Endothelial cell of umbilical vein (primary cell): ENCODE measurements at regions not wholly inside any gene's neighbourhood (a gene's known extent, or its start where the extent isn't known, plus 50 kb on each side); places are given as distances from the start of the nearest gene placed in this dataset.

Experiments used
- CTCF ChIP-seq, 2 donors: IDR thresholded peaks; 1 replicate in 1 of 2; 2 replicates in 1 of 2; pipeline ENCODE4 v1.5.1; 2011; ENCODE audit warnings: low read length in 2 of 2, mild to moderate bottlenecking in 2 of 2, moderate library complexity in 2 of 2, control low read depth in 1 of 2, inconsistent platforms in 1 of 2, low read depth in 1 of 2; ENCODE audit not compliant: insufficient read depth in 1 of 2; ENCODE audit errors: extremely low read depth in 1 of 2
- EZH2 ChIP-seq: IDR thresholded peaks from 2 replicates; pipeline ENCODE4 v1.6.1; 2012; ENCODE audit warnings: borderline replicate concordance, low read depth, mild to moderate bottlenecking, moderate library complexity, low read length, inconsistent platforms; ENCODE audit not compliant: severe bottlenecking
- FOS ChIP-seq: IDR thresholded peaks from 2 replicates; pipeline ENCODE4 v1.6.1; 2011; ENCODE audit warnings: mild to moderate bottlenecking, low read length, moderate library complexity, borderline replicate concordance; ENCODE audit not compliant: insufficient read depth
- JUN ChIP-seq: IDR thresholded peaks from 2 replicates; pipeline ENCODE4 v1.6.1; 2011; ENCODE audit warnings: borderline replicate concordance, low read depth; ENCODE audit not compliant: insufficient read length, insufficient read depth
- MAX ChIP-seq: IDR thresholded peaks from 2 replicates; pipeline ENCODE4 v1.6.1; 2011; ENCODE audit not compliant: insufficient read depth, insufficient read length
- MYC ChIP-seq: IDR thresholded peaks from one replicate; pipeline ENCODE4 v1.6.1; 2011; ENCODE audit warnings: mild to moderate bottlenecking, low read depth, low read length
- POLR2A ChIP-seq: IDR thresholded peaks from 2 replicates; pipeline ENCODE4 v1.6.1; 2012; ENCODE audit warnings: low read depth, mild to moderate bottlenecking, control low read depth, low read length
- POLR2AphosphoS5 ChIP-seq: IDR thresholded peaks from 2 replicates; pipeline ENCODE4 v1.6.1; 2012; ENCODE audit warnings: low read depth, mild to moderate bottlenecking, control low read depth, low read length, moderate library complexity; ENCODE audit not compliant: insufficient read depth

GRCh38 chr13:102947745-102948405, 102.0 kb downstream of the ERCC5 start:
- no peak for TF ChIP-seq POLR2A
- TF ChIP-seq POLR2AphosphoS5 = no peak
- no peak for TF ChIP-seq CTCF (IDR thresholded peaks at IDR 0.05; ENCODE audit: extremely low read depth in 1 of 2, insufficient read depth in 1 of 2, low read depth in 1 of 2, low read length in 2 of 2)
- no peak for TF ChIP-seq MYC
- TF ChIP-seq MAX = no peak
- TF ChIP-seq JUN = no peak
- TF ChIP-seq EZH2 = no peak
- no peak for TF ChIP-seq FOS
